Choroid plexus epithelial cell (primary cell): ENCODE measurements at regions not wholly inside any gene's neighbourhood (a gene's known extent, or its start where the extent isn't known, plus 50 kb on each side); places are given as distances from the start of the nearest gene placed in this dataset.
A peak's percentile ranks its signal among the peaks of the same experiment; 100 is the strongest.

ENCODE experiments used
- DNase-seq: peaks from one replicate; pipeline ENCODE4 v3.0.0-alpha.2; 2010; ENCODE audit warnings: low read depth
- H3K4me3 ChIP-seq: 2 replicates; pipeline ENCODE4 v1.5.1; 2011; ENCODE audit warnings: low read depth, mild to moderate bottlenecking, control low read depth, low read length, moderate library complexity
- CTCF ChIP-seq: conservative IDR thresholded peaks from 2 replicates; pipeline ENCODE4 v1.5.1; 2011; ENCODE audit warnings: low read depth, mild to moderate bottlenecking, control low read depth, inconsistent platforms, low read length, moderate library complexity

GRCh38 chr5:4553130-4553529 is 587.0 kb upstream of the ADAMTS16 start:
- no peak for DNase-seq
- TF ChIP-seq CTCF = no peak
- no peak overlapping the region for H3K4me3 ChIP-seq

GRCh38 chr5:4553978-4554377 is 586.2 kb upstream of the ADAMTS16 start:
- no peak for TF ChIP-seq CTCF
- no peak for DNase-seq

GRCh38 chr5:4555725-4556285 is 584.3 kb upstream of the ADAMTS16 start:
- no peak overlapping the region for H3K4me3 ChIP-seq
- DNase-seq = no peak
- TF ChIP-seq CTCF = no peak

More at GRCh38 chr5:4553978-4554377, 586.2 kb upstream of the ADAMTS16 start:
- no peak overlapping the region for H3K4me3 ChIP-seq

- TF ChIP-seq CTCF = no peak
- H3K4me3 ChIP-seq = no peak overlapping the region
- DNase-seq = no peak
Observed at GRCh38 chr5:4561403-4561802, 578.7 kb upstream of the ADAMTS16 start.

- TF ChIP-seq CTCF = peak; percentile 52
- DNase-seq = peak; percentile 47
- H3K4me3 ChIP-seq = no peak overlapping the region
Observed at GRCh38 chr5:4563400-4563799, 576.7 kb upstream of the ADAMTS16 start.

GRCh38 chr5:4570047-4570995 is 569.8 kb upstream of the ADAMTS16 start:
- TF ChIP-seq CTCF = no peak
- H3K4me3 ChIP-seq = no peak overlapping the region
- peak; percentile 18 for DNase-seq
